NCI-H146 (cell line): ENCODE measurements at regions not wholly inside any gene's neighbourhood (a gene's known extent, or its start where the extent isn't known, plus 50 kb on each side); places are given as distances from the start of the nearest gene placed in this dataset.

Experiments used
- DNase-seq: peaks from one replicate; lab custom pipeline; 2025; lab: John Stamatoyannopoulos, UW

DNA sequence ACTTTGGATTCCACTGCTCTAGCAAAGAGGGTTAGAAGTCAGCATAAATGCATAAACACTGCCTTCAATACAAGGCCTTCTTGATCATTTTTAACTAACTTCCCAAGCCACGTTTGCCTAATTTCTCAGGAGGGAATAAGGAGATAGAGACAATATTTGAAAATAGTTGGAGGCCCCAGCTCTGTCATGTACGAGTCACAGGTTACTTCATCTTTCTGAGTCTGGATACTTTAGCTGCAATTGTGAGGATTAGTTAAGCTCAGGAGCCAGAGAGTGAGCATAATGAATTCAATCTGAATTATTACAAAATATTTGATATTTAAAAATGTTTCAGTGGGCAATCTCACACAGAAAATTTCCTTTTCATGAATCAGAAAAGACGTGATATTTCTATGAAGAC is 298.9 kb downstream of the SHOX2 start:
- no peak for DNase-seq

- no peak for DNase-seq
Measured at GRCh38 chr3:157805538-157805937, 300.7 kb downstream of the SHOX2 start.

GRCh38 chr3:157794771-157795170 is 291.6 kb upstream of the VEPH1 start:
- DNase-seq: no peak

GRCh38 chr3:157793745-157794144 is 290.5 kb upstream of the VEPH1 start:
- DNase-seq: no peak

GRCh38 chr3:157789162-157789561 is 285.9 kb upstream of the VEPH1 start:
- no peak for DNase-seq

GRCh38 chr3:157786618-157787017 is 283.4 kb upstream of the VEPH1 start:
- no peak for DNase-seq

DNA sequence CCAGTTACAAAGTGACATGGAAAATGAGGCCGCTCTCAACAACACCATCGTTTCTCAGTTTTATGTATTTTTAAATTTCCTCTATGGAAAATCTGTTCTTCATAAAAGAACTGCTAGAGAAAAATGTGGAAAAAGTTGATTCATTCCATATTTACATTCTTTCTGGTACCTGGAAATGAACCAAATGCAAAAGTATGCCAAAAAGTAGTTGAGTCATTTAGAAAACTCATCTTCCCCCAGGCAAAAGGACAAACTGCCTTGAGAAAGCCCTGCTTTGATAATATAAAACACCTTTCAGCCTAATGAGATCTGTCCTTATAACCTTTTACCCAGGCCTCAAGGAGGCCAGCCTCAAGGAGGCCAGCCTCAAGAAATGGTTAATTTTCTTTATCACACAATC is 283.0 kb upstream of the VEPH1 start:
- no peak for DNase-seq

- DNase-seq: no peak
Measured at GRCh38 chr3:157785102-157785826, 282.0 kb upstream of the VEPH1 start.

DNA sequence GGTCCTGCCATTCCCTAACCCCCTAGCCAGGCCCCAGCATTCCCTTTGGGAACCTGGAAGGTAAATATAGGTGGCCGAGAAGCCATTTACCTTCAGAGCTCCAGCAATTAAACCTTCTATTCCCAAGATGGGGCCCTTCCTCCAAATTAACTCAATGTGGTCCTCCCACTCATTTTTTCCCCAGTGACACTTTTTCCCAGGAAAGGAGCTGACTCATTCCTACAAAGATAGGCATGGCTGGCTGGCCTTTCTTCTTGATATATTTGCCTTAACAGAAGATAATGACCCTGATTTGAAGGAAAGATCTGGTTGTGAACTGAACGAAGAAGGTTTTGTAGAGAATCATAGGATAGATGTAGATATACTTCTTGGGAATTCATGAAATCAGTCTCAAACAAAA is 279.0 kb upstream of the VEPH1 start:
- no peak for DNase-seq

GRCh38 chr3:157776861-157777260 is 273.6 kb upstream of the VEPH1 start:
- no peak for DNase-seq

GRCh38 chr3:157775446-157775845 is 272.2 kb upstream of the VEPH1 start:
- DNase-seq: no peak

GRCh38 chr3:157769378-157769777 is 266.2 kb upstream of the VEPH1 start:
- no peak for DNase-seq

DNA sequence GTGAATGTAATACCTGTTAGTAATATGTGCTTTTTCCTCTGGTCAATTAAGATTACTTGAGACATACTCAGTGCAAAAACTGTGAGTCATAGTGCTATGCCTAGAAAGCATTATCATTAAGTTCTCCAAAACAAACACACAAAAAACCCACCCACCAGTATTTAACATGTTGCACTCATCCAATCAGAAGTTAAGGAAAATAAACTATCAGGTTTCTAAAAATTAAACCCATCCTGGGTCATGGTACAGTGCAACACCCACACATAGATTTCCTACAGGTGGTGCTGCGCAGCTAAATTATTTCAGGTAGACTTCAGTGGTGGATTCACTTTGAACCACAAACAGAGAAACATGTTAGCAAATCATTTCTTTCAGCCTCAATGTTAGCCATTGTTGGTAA is 264.4 kb upstream of the VEPH1 start:
- DNase-seq: no peak

GRCh38 chr3:157763644-157764043 is 260.4 kb upstream of the VEPH1 start:
- DNase-seq: no peak

DNA sequence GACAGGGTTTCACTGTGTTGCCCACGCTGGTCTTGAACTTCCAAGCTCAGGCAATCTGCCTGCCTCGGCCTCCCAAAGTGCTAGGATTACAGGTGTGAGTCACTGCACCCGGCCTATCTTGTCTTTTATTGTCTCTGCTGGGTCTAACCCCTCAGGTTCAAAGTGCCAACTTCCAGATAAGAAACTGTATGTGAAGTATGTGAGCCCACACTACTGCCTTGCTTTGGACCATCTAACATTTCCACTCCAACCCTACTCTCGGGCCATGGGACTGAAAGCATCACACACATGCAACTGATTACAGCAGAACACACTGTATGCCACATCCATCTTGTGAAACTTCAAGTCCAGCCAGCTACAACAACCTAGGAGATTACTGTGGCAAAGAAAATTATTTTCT is 256.1 kb upstream of the VEPH1 start:
- DNase-seq: no peak

- no peak for DNase-seq
Measured at GRCh38 chr3:157755233-157755632, 252.0 kb upstream of the VEPH1 start.

- no peak for DNase-seq
Measured at GRCh38 chr3:157754451-157754850, 251.2 kb upstream of the VEPH1 start.

DNA sequence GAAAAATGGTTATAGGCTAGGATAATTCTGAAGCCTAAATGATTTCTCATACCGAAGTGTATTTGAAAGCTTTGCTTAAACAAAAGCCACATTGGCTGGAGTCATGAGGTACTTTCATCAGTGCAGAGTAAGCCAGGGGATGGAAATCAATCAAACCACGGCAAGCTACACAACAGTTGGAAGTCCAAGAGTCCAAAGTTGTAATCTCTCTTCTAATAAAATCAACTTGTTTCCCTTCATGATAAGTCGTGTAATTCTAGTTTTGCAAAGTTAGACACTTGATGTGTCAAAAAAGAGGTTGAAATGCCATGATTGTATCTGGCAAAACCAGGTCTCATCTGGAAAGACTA is 250.5 kb upstream of the VEPH1 start:
- no peak for DNase-seq

DNA sequence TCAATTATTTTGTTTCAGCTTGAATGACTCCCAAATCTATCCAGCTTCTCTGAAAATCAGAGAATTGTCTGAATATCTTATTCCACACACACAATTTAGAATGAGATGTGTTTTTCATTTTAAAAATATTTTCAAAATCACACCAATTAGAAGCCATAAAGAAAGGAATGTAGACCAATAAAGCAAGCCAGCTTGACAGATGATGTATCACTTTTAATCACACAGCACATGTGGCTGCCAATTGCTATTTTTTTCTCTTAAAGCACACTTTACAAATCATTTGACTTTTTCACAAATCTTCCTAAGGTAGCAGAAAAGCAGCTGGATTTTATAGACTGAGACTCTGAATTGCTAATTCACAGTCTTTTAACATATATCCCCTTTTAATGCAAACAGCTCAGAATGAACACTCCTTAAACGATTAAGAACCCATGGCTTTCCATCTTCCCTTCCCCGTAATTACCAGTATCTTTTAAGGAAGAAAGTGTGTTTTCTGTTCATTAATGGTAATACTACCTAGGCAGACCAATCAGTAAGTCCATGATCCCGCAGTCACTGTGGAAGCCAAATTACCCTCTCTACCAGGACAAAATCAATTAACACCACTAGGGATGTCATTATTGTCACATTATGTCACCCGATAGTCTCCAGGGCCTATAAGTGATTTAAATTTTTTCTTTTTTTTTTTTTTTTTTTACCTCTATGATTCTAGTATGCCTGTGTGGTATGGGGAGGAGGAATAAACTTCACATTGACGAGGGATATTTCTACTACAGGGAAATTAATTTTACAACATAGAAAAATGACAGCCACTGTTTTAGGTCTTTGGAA is 250.0 kb upstream of the VEPH1 start:
- no peak for DNase-seq

- no peak for DNase-seq
Measured at GRCh38 chr3:157752554-157752953, 249.3 kb upstream of the VEPH1 start.

DNA sequence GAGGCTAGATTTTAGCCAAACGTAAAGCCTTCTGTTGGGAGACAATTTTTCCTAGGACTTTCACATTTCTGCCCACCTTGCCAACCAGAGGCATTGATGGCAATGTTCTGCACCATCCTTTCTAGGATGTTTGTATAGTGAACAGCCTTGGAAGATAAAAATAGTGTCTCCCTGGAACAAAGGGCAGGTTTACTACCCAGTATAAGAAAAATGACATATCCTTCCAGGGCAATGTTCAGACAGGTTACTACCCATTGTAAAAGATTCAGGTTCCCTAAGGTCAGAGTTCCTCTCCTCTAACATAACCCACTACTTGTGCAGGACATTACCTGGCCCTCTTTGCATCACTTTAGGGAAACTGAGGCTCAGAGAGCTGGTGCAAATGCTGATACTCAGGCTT is 248.2 kb upstream of the VEPH1 start:
- DNase-seq: no peak

- DNase-seq: no peak
Measured at GRCh38 chr3:157746391-157746790, 243.2 kb upstream of the VEPH1 start.

DNA sequence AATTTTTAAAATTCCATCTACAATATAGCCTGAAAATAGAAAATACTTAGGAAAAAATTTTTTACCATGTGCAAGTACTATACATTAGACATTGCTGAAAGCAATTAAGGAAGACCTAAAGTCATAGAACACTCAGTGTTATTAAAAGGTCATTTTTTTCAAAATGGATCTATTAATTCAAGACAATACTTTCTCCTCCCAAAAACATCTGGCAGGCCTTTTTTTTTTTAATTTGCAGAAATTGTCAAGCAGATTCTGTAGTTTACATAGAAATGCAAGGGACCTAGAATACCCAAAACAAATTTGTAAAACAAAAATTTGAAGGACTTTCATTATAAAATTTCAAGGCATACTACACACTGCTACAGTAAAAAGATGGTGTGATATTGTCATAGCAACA is 238.4 kb upstream of the VEPH1 start:
- DNase-seq: no peak

- no peak for DNase-seq
Measured at GRCh38 chr3:157738441-157738840, 235.2 kb upstream of the VEPH1 start.
